Endodermal cell (in vitro differentiated cells): ENCODE measurements at regions not wholly inside any gene's neighbourhood (a gene's known extent, or its start where the extent isn't known, plus 50 kb on each side); places are given as distances from the start of the nearest gene placed in this dataset.

Experiments used
- DNase-seq: peaks from one replicate; pipeline ENCODE4 v3.0.0-alpha.2; 2017
- H3K27ac ChIP-seq: 2 replicates; pipeline ENCODE4 v1.5.1; 2013; ENCODE audit warnings: mild to moderate bottlenecking, low read depth, low read length, moderate library complexity
- H3K27me3 ChIP-seq: 2 replicates; pipeline ENCODE4 v1.6.1; 2013; ENCODE audit warnings: mild to moderate bottlenecking, low read length, moderate library complexity; ENCODE audit not compliant: insufficient read depth, control insufficient read depth, poor library complexity, severe bottlenecking
- H3K36me3 ChIP-seq: 2 replicates; pipeline ENCODE4 v1.7.0; 2013; ENCODE audit warnings: mild to moderate bottlenecking, low read length, moderate library complexity; ENCODE audit not compliant: control insufficient read depth, insufficient read depth
- H3K4me1 ChIP-seq: one replicate; pipeline ENCODE4 v1.7.0; 2013; ENCODE audit warnings: low read length; ENCODE audit not compliant: control insufficient read depth, insufficient read depth
- H3K4me3 ChIP-seq: 2 replicates; pipeline ENCODE4 v1.5.1; 2013; ENCODE audit warnings: mild to moderate bottlenecking, low read length, moderate library complexity
- H3K9ac ChIP-seq: 2 replicates; pipeline ENCODE4 v1.6.1; 2013; ENCODE audit warnings: mild to moderate bottlenecking, low read length, moderate library complexity; ENCODE audit not compliant: poor library complexity, severe bottlenecking; ENCODE audit errors: extremely low read depth
- H3K9me3 ChIP-seq: 2 replicates; pipeline ENCODE4 v1.6.1; 2013; ENCODE audit warnings: mild to moderate bottlenecking, low read length, moderate library complexity; ENCODE audit not compliant: control insufficient read depth
- H3K27ac Mint-ChIP-seq: 2 replicates; pipeline ENCODE4 v1.8.0; 2020; ENCODE audit warnings: mixed read lengths
- H3K27me3 Mint-ChIP-seq: 2 replicates; pipeline ENCODE4 v1.8.0; 2021; ENCODE audit warnings: mild to moderate bottlenecking, mixed read lengths; ENCODE audit not compliant: insufficient read depth
- H3K36me3 Mint-ChIP-seq: 2 replicates; pipeline ENCODE4 v1.8.0; 2020; ENCODE audit warnings: low read depth, mixed read lengths
- H3K4me1 Mint-ChIP-seq: 2 replicates; pipeline ENCODE4 v1.8.0; 2020; ENCODE audit warnings: mixed read lengths
- H3K4me3 Mint-ChIP-seq: 2 replicates; pipeline ENCODE4 v1.8.0; 2020; ENCODE audit warnings: mild to moderate bottlenecking, moderate library complexity, mixed read lengths
- H3K9me3 Mint-ChIP-seq: 2 replicates; pipeline ENCODE4 v1.8.0; 2020; ENCODE audit warnings: mild to moderate bottlenecking, mixed read lengths
- WGBS, 2 experiments: methylation state at CpG; one replicate each; pipeline versions ENCODE4 v1.1.5 to v1.1.7; 2013; ENCODE audit warnings: missing lambda C conversion rate in 2 of 2, mixed read lengths in 1 of 2; ENCODE audit not compliant: insufficient coverage in 1 of 2, insufficient read length in 1 of 2; 5-methylcytosine and 5-hydroxymethylcytosine counted together
- TF ChIP-seq, protein P1 (sequence below): fragments of 200-600 bp; sonication (generic); conservative IDR thresholded peaks from 2 replicates; pipeline ENCODE4 v1.5.0; 2021; ENCODE audit warnings: antibody characterized with exemption, mild to moderate bottlenecking

DNA sequence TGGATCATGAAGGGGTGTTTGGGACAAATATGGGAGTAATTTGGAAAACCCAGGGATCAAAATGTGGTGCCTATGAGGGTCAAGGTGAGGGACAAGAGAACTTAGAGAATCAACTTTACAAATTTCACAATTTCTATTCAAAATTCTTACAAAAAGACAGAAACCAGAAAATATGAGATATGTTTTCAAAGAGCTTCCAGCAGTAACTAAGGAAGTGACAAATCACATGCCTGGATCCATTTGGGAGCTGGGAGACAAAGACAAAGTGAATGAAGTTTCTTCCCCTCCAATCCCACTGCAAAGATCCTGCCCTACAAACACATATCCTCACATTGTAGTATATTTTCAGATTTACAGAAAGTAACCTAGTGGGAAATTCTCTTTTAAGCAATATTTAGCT is 235.0 kb upstream of the VLDLR start:
- no peak overlapping the region for H3K4me3 Mint-ChIP-seq
- no peak overlapping the region for H3K4me3 ChIP-seq
- H3K36me3 ChIP-seq = no peaks in the 10 kb centered on the region
- no peaks in the 10 kb centered on the region for H3K4me1 ChIP-seq
- TF ChIP-seq, protein P1, sequence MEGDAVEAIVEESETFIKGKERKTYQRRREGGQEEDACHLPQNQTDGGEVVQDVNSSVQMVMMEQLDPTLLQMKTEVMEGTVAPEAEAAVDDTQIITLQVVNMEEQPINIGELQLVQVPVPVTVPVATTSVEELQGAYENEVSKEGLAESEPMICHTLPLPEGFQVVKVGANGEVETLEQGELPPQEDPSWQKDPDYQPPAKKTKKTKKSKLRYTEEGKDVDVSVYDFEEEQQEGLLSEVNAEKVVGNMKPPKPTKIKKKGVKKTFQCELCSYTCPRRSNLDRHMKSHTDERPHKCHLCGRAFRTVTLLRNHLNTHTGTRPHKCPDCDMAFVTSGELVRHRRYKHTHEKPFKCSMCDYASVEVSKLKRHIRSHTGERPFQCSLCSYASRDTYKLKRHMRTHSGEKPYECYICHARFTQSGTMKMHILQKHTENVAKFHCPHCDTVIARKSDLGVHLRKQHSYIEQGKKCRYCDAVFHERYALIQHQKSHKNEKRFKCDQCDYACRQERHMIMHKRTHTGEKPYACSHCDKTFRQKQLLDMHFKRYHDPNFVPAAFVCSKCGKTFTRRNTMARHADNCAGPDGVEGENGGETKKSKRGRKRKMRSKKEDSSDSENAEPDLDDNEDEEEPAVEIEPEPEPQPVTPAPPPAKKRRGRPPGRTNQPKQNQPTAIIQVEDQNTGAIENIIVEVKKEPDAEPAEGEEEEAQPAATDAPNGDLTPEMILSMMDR = no peak
- H3K4me1 Mint-ChIP-seq = peaks cover 2% of the 10 kb centered on the region
- H3K9ac ChIP-seq = no peak overlapping the region
- no peak overlapping the region for H3K27ac Mint-ChIP-seq
- no peak for DNase-seq
- H3K36me3 Mint-ChIP-seq = no peaks in the 10 kb centered on the region
- H3K9me3 Mint-ChIP-seq = peaks cover 11% of the 10 kb centered on the region
- H3K9me3 ChIP-seq = peaks cover 23% of the 10 kb centered on the region
- peaks cover 4% of the 10 kb centered on the region for H3K27me3 Mint-ChIP-seq
- H3K27ac ChIP-seq = no peak overlapping the region
- no peaks in the 10 kb centered on the region for H3K27me3 ChIP-seq

DNA sequence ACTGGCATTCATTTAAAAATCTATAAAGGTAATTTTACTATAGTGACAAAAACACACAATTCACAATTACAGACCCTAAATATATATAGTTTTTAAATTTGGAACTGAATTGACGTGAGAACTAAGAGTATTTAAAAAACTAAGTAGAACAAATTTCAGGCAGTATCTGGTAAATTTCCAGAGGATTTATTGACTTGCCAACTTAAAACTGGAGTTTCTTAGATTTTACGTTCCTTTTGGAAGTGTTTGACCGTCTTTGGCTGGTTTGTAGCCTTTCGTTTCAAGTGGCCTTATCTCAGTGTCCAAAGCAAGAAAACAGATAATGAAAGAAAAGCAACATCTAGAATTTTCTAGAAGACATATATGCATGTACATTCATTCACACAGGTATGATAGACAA is 234.4 kb upstream of the VLDLR start:
- no peak overlapping the region for H3K4me3 ChIP-seq
- Mint-ChIP-seq H3K9me3 (peaks cover 11% of the 10 kb centered on the region), H3K36me3 (no peaks in the 10 kb centered on the region), H3K4me3 (no peak overlapping the region), H3K4me1 (no peaks in the 10 kb centered on the region), H3K27me3 (peaks cover 4% of the 10 kb centered on the region), H3K27ac (no peak overlapping the region)
- H3K9me3 ChIP-seq = peaks cover 23% of the 10 kb centered on the region
- H3K9ac ChIP-seq = no peak overlapping the region
- 96 to 100% methylated on average over 3 to 4 of the region's 4 CpGs for WGBS, 2 experiments
- no peaks in the 10 kb centered on the region for H3K27me3 ChIP-seq
- H3K27ac ChIP-seq = no peak overlapping the region
- TF ChIP-seq, protein P1 = no peak
- no peak for DNase-seq
- no peaks in the 10 kb centered on the region for H3K4me1 ChIP-seq
- H3K36me3 ChIP-seq = no peaks in the 10 kb centered on the region

GRCh38 chr9:2389404-2389803 is 232.2 kb upstream of the VLDLR start:
- Histone ChIP-seq H3K27ac (no peak overlapping the region), H3K4me3 (no peak overlapping the region), H3K27me3 (no peaks in the 10 kb centered on the region), H3K9me3 (peaks cover 38% of the 10 kb centered on the region), H3K36me3 (no peaks in the 10 kb centered on the region), H3K4me1 (no peaks in the 10 kb centered on the region), H3K9ac (no peak overlapping the region)
- H3K4me1 Mint-ChIP-seq = no peaks in the 10 kb centered on the region
- peaks cover 4% of the 10 kb centered on the region for H3K27me3 Mint-ChIP-seq
- TF ChIP-seq, protein P1 = no peak
- DNase-seq = no peak
- H3K36me3 Mint-ChIP-seq = no peaks in the 10 kb centered on the region
- H3K4me3 Mint-ChIP-seq = no peak overlapping the region
- H3K9me3 Mint-ChIP-seq = peaks cover 21% of the 10 kb centered on the region
- no peak overlapping the region for H3K27ac Mint-ChIP-seq
